Non-pigmented ciliary epithelial cell (primary cell): ENCODE measurements at regions not wholly inside any gene's neighbourhood (a gene's known extent, or its start where the extent isn't known, plus 50 kb on each side); places are given as distances from the start of the nearest gene placed in this dataset.
"Not testable (repeated sequence)": the region's sequence is repeated elsewhere in the genome, so short reads cannot be mapped to it uniquely, and the experiment has no call there.

Experiments
- DNase-seq: peaks from one replicate; pipeline ENCODE4 v3.0.0-alpha.2; 2010; ENCODE audit warnings: low read depth

GRCh38 chr10:2340831-2341647 lies 603.7 kb upstream of the ADARB2 start:
- DNase-seq: no peak

- DNase-seq: no peak
Observed at GRCh38 chr10:2335626-2336025, 598.3 kb upstream of the ADARB2 start.

- no peak for DNase-seq
Observed at GRCh38 chr10:2334575-2334974, 597.2 kb upstream of the ADARB2 start.

GRCh38 chr10:2329082-2329481 lies 591.8 kb upstream of the ADARB2 start:
- no peak for DNase-seq

- no peak for DNase-seq
Observed at GRCh38 chr10:2326411-2326810, 589.1 kb upstream of the ADARB2 start.

- DNase-seq: not testable (repeated sequence)
Observed at GRCh38 chr10:2315045-2315485, 577.7 kb upstream of the ADARB2 start.

GRCh38 chr10:2306081-2306480 lies 568.8 kb upstream of the ADARB2 start:
- DNase-seq: no peak

GRCh38 chr10:2303169-2303568 lies 565.8 kb upstream of the ADARB2 start:
- no peak for DNase-seq

GRCh38 chr10:2301227-2301626 lies 563.9 kb upstream of the ADARB2 start:
- DNase-seq: no peak

- no peak for DNase-seq
Observed at GRCh38 chr10:2300231-2300630, 562.9 kb upstream of the ADARB2 start.

- DNase-seq: no peak
Observed at GRCh38 chr10:2296179-2296891, 559.0 kb upstream of the ADARB2 start.

GRCh38 chr10:2294739-2295138 lies 557.4 kb upstream of the ADARB2 start:
- no peak for DNase-seq

GRCh38 chr10:2284071-2284470 lies 546.7 kb upstream of the ADARB2 start:
- DNase-seq: no peak

GRCh38 chr10:2282202-2282601 lies 544.9 kb upstream of the ADARB2 start:
- DNase-seq: no peak

- DNase-seq: no peak
Observed at GRCh38 chr10:2280713-2281300, 543.5 kb upstream of the ADARB2 start.

- DNase-seq: no peak
Observed at GRCh38 chr10:2279711-2280110, 542.4 kb upstream of the ADARB2 start.

GRCh38 chr10:2278363-2278762 lies 541.0 kb upstream of the ADARB2 start:
- DNase-seq: no peak

GRCh38 chr10:2263561-2263960 lies 526.2 kb upstream of the ADARB2 start:
- no peak for DNase-seq

GRCh38 chr10:2262878-2263277 lies 525.6 kb upstream of the ADARB2 start:
- no peak for DNase-seq

GRCh38 chr10:2262333-2262732 lies 525.0 kb upstream of the ADARB2 start:
- DNase-seq: no peak

GRCh38 chr10:2256241-2256640 lies 518.9 kb upstream of the ADARB2 start:
- no peak for DNase-seq

GRCh38 chr10:2252096-2252495 lies 514.8 kb upstream of the ADARB2 start:
- no peak for DNase-seq

GRCh38 chr10:2251631-2252030 lies 514.3 kb upstream of the ADARB2 start:
- DNase-seq: no peak
